HG03045 (cell line): ENCODE measurements at regions not wholly inside any gene's neighbourhood (a gene's known extent, or its start where the extent isn't known, plus 50 kb on each side); places are given as distances from the start of the nearest gene placed in this dataset.

Source experiments
- ATAC-seq: cut with Tn5 transposase; IDR thresholded peaks from one replicate; pipeline ENCODE4 v1.9.1; 2021; ENCODE audit warnings: mild to moderate bottlenecking, moderate library complexity; ENCODE audit not compliant: unreplicated experiment

GRCh38 chr12:115206801-115207200 lies 522.8 kb upstream of the TBX3 start:
- ATAC-seq, result no peak

GRCh38 chr12:115205755-115206308 lies 521.9 kb upstream of the TBX3 start:
- ATAC-seq, result no peak

GRCh38 chr12:115204957-115205754 lies 521.2 kb upstream of the TBX3 start:
- no peak for ATAC-seq

DNA sequence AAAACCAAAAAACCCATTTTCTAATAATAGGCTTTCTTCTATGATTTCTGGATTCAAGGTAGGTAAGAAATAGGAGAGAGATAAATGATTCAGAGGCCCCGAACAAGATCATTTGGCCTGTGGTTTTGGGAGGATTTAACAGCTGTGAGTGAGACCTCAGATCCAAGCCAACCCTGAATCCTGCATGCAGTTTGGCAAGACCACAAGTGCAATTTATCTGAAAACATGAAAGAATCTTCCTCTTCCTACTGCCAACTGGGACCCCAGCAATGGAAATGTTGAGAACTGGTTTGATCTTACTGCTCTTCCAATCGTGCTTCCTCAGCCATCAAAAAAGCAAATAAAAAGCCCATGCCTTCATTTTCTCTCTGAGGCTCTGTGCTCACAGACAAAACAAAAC lies 519.7 kb upstream of the TBX3 start:
- no peak for ATAC-seq

DNA sequence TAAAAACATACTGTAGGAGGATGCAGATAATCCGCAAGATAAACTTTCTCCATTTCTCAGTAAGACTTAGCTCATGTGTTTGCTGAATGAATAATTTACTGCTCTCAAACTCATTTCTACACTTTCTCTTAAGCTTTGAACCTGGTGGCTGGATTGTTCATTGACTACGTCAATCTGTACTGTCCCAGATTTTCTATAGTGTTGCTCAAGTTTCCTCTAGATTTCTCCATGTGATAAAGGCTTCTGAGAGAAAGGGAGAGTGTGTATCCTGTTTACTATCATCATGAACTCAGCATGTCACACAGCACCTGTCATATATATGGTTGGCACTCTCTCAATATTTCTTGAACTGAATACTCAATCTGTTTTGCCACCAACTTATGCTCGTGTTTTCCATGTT lies 518.0 kb upstream of the TBX3 start:
- no peak for ATAC-seq

DNA sequence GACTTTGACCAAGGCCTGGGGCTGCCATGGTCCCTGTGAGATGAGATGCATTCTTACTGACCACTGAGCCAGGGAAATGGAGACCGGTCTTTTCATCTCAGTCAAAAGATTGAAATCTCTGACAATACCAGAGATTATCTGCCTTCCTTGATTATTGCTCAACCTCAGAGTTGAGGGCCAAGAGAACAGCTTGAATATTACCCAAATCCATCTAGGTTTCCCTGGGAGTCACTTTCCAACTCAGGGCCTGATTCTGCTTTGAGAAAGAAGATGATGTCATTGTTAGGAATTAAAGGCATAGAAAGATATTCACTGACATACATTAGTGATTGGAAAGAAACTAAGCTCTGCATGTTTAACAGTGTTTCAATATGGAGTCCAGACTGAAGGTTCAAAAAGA lies 515.9 kb upstream of the TBX3 start:
- no peak for ATAC-seq

- no peak for ATAC-seq
These were observed 510.9 kb upstream of the TBX3 start for GRCh38 chr12:115194857-115195256.

- ATAC-seq, result no peak
These were observed 510.5 kb upstream of the TBX3 start for GRCh38 chr12:115194448-115194847.

GRCh38 chr12:115191342-115191741 lies 507.4 kb upstream of the TBX3 start:
- no peak for ATAC-seq

- no peak for ATAC-seq
These were observed 506.2 kb upstream of the TBX3 start for GRCh38 chr12:115190010-115190770.

DNA sequence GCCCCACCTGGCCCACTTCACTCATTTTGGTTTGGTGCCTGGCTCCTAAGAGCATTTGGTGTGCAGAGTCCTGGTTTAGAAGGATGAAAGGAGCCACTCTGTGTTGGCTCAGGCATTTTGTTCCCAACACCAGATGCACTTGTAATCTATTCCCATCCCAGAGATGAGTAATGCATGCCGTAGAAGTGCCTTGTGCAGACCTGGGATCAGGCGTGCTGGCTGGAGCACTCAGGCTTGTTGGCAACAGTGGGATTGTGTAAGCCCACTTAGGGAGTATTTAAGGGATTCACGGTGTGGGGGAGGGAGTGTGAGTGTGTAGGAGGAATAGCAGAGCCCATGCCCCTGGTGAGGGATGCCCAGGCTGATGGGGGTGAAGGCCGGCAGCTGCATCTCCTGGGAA lies 501.5 kb upstream of the TBX3 start:
- no peak for ATAC-seq

- no peak for ATAC-seq
These were observed 499.8 kb upstream of the TBX3 start for GRCh38 chr12:115183752-115184151.

DNA sequence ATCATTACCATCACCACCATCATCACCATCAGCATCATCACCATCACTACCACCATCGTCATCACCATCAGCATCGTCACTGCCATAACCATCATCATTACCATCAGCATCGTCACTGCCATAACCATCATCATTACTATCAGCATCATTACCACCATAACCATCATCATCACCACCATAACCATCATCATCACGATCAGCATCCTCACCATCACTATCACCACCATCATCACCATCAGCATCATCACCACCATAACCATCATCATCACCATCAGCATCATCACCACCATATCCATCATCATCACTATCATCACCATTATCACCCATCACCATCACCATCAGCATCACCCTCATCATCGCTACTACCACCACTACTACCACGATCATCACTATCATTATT lies 493.9 kb upstream of the TBX3 start:
- ATAC-seq, result no peak

DNA sequence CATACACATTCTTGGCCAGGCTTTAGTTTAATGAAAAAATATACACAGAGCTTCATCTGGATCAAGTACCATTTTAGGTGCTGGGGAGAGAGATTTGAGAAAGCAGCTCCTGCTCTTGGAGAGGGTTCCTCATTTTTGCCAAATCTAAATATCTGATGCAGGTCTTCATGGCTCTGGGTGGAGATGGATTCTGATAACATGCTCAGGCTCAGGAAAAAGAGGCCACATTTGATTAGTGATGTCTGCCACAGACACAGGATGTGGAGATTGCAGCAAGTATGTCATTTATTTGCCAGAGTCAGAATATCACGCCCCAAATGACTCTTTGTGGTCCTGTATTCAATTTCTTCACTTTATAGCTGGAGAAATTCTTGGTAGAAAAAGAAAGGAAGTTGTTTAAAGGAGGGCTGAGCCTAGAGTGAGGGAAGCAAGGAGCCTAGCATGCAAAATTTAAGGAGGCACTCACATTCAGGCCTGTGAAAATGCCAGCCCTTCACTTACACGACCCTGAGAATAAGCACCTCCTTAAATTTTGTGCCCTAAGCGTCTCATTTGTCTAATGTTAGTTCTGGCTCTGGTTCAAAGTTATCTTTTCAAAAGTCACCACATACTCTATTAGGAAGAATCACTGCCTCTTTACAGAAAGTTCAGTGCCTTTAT lies 492.9 kb upstream of the TBX3 start:
- no peak for ATAC-seq

GRCh38 chr12:115174920-115175319 lies 490.9 kb upstream of the TBX3 start:
- ATAC-seq, result no peak

- ATAC-seq, result no peak
These were observed 488.5 kb upstream of the TBX3 start for GRCh38 chr12:115172521-115172920.

- ATAC-seq, result no peak
These were observed 486.0 kb upstream of the TBX3 start for GRCh38 chr12:115169981-115170380.

GRCh38 chr12:115166698-115167315 lies 482.8 kb upstream of the TBX3 start:
- no peak for ATAC-seq

GRCh38 chr12:115163710-115164109 lies 479.7 kb upstream of the TBX3 start:
- no peak for ATAC-seq

DNA sequence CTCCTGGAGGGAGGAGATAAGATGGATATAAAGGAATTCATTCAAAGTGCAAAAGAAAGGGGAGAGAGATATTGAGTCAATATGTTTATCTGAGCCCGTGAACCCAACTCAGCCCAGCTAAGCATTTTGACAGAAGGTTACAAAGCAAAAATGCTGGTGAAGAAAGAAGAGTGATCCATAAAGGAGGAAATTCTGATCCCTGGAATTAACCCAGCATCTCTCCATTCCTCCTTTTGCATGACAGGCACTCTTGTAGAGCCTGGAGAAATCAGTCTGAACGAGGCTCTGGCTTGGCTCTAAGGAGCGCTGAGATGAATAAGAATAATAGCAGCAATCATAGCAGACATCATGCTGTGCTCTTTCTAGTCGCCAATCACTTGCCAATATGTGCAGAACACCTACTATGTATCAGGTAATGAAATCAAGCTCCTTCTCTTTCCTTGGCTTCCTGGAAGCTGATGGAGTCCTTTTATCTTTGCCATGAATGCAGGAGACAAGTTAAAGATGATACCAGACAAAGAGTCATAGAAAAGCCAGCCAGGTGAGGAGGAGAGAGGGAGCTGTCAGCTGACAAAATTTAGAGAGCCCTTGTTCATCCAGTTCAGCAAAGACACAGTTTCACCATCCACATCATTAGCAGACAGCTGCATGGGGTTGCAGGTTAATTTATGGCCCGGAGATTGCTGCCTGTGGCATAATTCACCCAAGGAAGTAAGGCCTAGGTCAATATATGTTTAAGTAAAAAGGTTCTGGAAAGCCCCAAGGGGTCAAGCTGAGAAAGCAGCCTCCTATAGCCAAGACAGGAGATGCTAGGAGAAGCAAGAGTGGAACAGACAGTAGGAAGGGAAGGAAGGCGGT lies 476.5 kb upstream of the TBX3 start:
- no peak for ATAC-seq
